GM23338 (cell line): ENCODE measurements at regions not wholly inside any gene's neighbourhood (a gene's known extent, or its start where the extent isn't known, plus 50 kb on each side); places are given as distances from the start of the nearest gene placed in this dataset.

Source experiments
- ATAC-seq: fragments of 200-7000 bp; cut with Tn5 transposase; 3 replicates; pipeline ENCODE4 v1.9.1; 2020
- DNase-seq: peaks from one replicate; pipeline ENCODE4 v3.0.0-alpha.2; 2015; ENCODE audit warnings: low spot score
- H2AFZ ChIP-seq: fragments of 200-600 bp; sonication (generic); 2 replicates; pipeline ENCODE4 v1.8.0; 2016; ENCODE audit warnings: antibody characterized with exemption, mild to moderate bottlenecking, moderate library complexity
- H3F3A ChIP-seq: fragments of 200-600 bp; sonication (generic); replicated peaks from 2 replicates; pipeline ENCODE4 v1.8.0; 2017; ENCODE audit warnings: antibody characterized with exemption, mixed run types, low read depth
- H3K27ac ChIP-seq: fragments of 200-600 bp; sonication (generic); 2 replicates; pipeline ENCODE4 v1.6.1; 2016; ENCODE audit warnings: low read depth
- H3K27me3 ChIP-seq: fragments of 200-600 bp; sonication (generic); 2 replicates; pipeline ENCODE4 v1.8.0; 2016; ENCODE audit warnings: mild to moderate bottlenecking, mixed run types, moderate library complexity; ENCODE audit not compliant: insufficient read depth
- H3K36me3 ChIP-seq: fragments of 200-600 bp; sonication (generic); 2 replicates; pipeline ENCODE4 v1.8.0; 2016; ENCODE audit warnings: mild to moderate bottlenecking; ENCODE audit not compliant: insufficient read depth
- H3K4me1 ChIP-seq: fragments of 200-600 bp; sonication (generic); 2 replicates; pipeline ENCODE4 v1.8.0; 2016; ENCODE audit warnings: mild to moderate bottlenecking, moderate library complexity; ENCODE audit not compliant: insufficient read depth
- H3K4me2 ChIP-seq: fragments of 200-600 bp; sonication (generic); 2 replicates; pipeline ENCODE4 v1.7.1; 2017; ENCODE audit warnings: mixed run types
- H3K4me3 ChIP-seq: fragments of 200-600 bp; sonication (generic); 2 replicates; pipeline ENCODE4 v1.6.1; 2016; ENCODE audit warnings: mixed run types
- H3K79me2 ChIP-seq: fragments of 200-600 bp; sonication (generic); replicated peaks from 2 replicates; pipeline ENCODE4 v1.8.0; 2017; ENCODE audit warnings: mild to moderate bottlenecking; ENCODE audit not compliant: insufficient read depth
- H3K9me2 ChIP-seq: fragments of 200-600 bp; sonication (generic); 2 replicates; pipeline ENCODE4 v1.8.0; 2017; ENCODE audit not compliant: insufficient read depth
- H4K20me1 ChIP-seq: fragments of 200-600 bp; sonication (generic); replicated peaks from 2 replicates; pipeline ENCODE4 v1.8.0; 2017; ENCODE audit warnings: mild to moderate bottlenecking; ENCODE audit not compliant: insufficient read depth
- H3K27ac Mint-ChIP-seq: 2 replicates; pipeline ENCODE4 v1.8.0; 2020; ENCODE audit warnings: inconsistent platforms, mild to moderate bottlenecking, moderate library complexity, mixed read lengths
- H3K27me3 Mint-ChIP-seq: 3 replicates; pipeline ENCODE4 v1.8.0; 2022; ENCODE audit warnings: low read depth, mild to moderate bottlenecking, moderate library complexity, mixed read lengths, inconsistent platforms; ENCODE audit not compliant: insufficient read depth, poor library complexity
- H3K36me3 Mint-ChIP-seq: 3 replicates; pipeline ENCODE4 v1.8.0; 2021; ENCODE audit warnings: low read depth, mild to moderate bottlenecking, inconsistent platforms, moderate library complexity, mixed read lengths
- H3K4me1 Mint-ChIP-seq: 3 replicates; pipeline ENCODE4 v1.8.0; 2020; ENCODE audit warnings: mild to moderate bottlenecking, inconsistent platforms, mixed read lengths
- H3K4me3 Mint-ChIP-seq: 3 replicates; pipeline ENCODE4 v1.8.0; 2021; ENCODE audit warnings: moderate library complexity, mild to moderate bottlenecking, inconsistent platforms, mixed read lengths
- H3K9me3 Mint-ChIP-seq: 3 replicates; pipeline ENCODE4 v1.8.0; 2020; ENCODE audit warnings: moderate library complexity, mild to moderate bottlenecking, inconsistent platforms, mixed read lengths
- CTCF ChIP-seq, 2 experiments: fragments of 200-600 bp in 1 of 2; sonication (generic) in 1 of 2; conservative IDR thresholded peaks; 2 replicates each; pipeline versions ENCODE4 v1.5.1 to v1.6.1; 2016 to 2017; ENCODE audit warnings: antibody characterized with exemption in 2 of 2, low read depth in 2 of 2, mild to moderate bottlenecking in 2 of 2, moderate library complexity in 1 of 2
- EZH2 ChIP-seq: fragments of 200-600 bp; sonication (generic); IDR thresholded peaks from one replicate; pipeline ENCODE4 v1.8.0; 2017; ENCODE audit warnings: antibody characterized with exemption, mild to moderate bottlenecking, low read depth; ENCODE audit not compliant: unreplicated experiment
- EZH2phosphoT487 ChIP-seq: fragments of 200-600 bp; sonication (generic); IDR thresholded peaks from one replicate; pipeline ENCODE4 v1.8.1; 2018; ENCODE audit warnings: antibody characterized with exemption; ENCODE audit not compliant: unreplicated experiment
- POLR2AphosphoS5 ChIP-seq: IDR thresholded peaks from 2 replicates; pipeline ENCODE4 v1.6.1; 2016; ENCODE audit warnings: antibody characterized with exemption, low read depth
- REST ChIP-seq: IDR thresholded peaks from one replicate; pipeline ENCODE4 v1.6.1; 2018; ENCODE audit warnings: antibody characterized with exemption; ENCODE audit not compliant: unreplicated experiment
- ZNF114 ChIP-seq: fragments of 250-450 bp; sonication (Bioruptor Pico); IDR thresholded peaks from 2 replicates; pipeline ENCODE4 v1.5.0; 2020; ENCODE audit warnings: mild to moderate bottlenecking, moderate library complexity
- ZNF462 ChIP-seq: fragments of 250-450 bp; sonication (Bioruptor Pico); IDR thresholded peaks from 2 replicates; pipeline ENCODE4 v1.5.0; 2020; ENCODE audit warnings: mild to moderate bottlenecking, moderate library complexity

- Histone ChIP-seq H3K4me2 (no peak overlapping the region), H3K27ac (no peak overlapping the region), H3F3A (no peaks in the 10 kb centered on the region), H3K4me3 (no peak overlapping the region), H3K79me2 (no peaks in the 10 kb centered on the region), H2AFZ (no peak overlapping the region), H4K20me1 (no peaks in the 10 kb centered on the region), H3K27me3 (no peaks in the 10 kb centered on the region), H3K36me3 (no peaks in the 10 kb centered on the region), H3K9me2 (no peaks in the 10 kb centered on the region), H3K4me1 (no peaks in the 10 kb centered on the region)
- H3K9me3 Mint-ChIP-seq: no peaks in the 10 kb centered on the region
- H3K36me3 Mint-ChIP-seq: no peaks in the 10 kb centered on the region
- H3K27ac Mint-ChIP-seq: no peak overlapping the region
- H3K4me1 Mint-ChIP-seq: peaks cover 2% of the 10 kb centered on the region; the same call in 1 of the 3 replicates
- TF ChIP-seq ZNF462 (no peak), ZNF114 (CRISPR knock-in tag) (no peak)
- H3K27me3 Mint-ChIP-seq: peaks cover 6% of the 10 kb centered on the region
- H3K4me3 Mint-ChIP-seq: no peak overlapping the region
- ATAC-seq: no peak
- DNase-seq: no peak
Measured at GRCh38 chr10:3990307-3990706, 205.3 kb upstream of the KLF6 start.

DNA sequence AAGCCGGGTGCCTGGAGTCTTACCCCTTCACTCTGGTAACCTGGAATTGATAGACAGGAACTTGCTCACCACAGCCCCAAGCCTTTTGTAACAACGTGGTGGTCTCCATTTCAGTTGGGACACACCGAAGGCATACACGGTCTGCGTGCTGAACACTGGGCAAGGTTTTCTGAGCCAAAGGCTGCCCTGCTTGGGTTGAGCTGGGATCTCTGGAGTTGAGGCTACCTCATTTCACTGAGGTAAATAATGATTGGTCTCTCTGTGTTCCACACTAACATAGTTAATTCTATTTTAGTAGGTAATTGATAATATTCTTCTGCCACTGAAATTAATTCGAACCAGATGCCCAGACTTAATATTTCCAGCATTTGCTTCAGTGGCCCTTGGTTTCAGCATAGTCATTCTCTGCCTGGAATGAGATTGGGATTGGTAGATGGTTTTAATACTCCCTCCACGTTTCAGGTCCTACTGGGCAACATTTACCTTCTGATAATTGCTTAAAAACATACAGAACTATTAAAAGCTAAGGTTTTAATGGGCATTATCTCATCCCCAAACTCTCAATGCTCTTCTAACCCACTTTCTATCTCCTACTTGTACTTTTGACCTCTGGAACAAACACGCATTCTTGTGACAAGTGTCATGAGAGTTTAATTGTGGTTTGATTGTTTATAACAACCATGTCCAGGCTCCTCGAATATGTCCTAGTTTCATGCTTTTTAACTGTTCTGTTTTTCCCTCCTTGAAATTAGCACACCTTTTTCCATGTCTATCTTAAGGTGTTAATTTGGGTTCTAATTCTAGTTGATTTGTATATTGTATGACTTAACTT lies 202.3 kb upstream of the KLF6 start:
- no peaks in the 10 kb centered on the region for H3K9me2 ChIP-seq
- H3K27me3 ChIP-seq: no peaks in the 10 kb centered on the region
- Mint-ChIP-seq H3K4me3 (no peak overlapping the region), H3K27me3 (peaks cover 2% of the 10 kb centered on the region), H3K36me3 (peaks cover 3% of the 10 kb centered on the region; the same call in 2 of the 3 replicates), H3K27ac (no peak overlapping the region), H3K4me1 (0 out of 3 replicates have a peak, but pooled peaks cover 2% of the 10 kb centered on the region), H3K9me3 (peaks cover 15% of the 10 kb centered on the region)
- peaks cover 4% of the 10 kb centered on the region; the same call in 1 of the 2 replicates for H3K36me3 ChIP-seq
- no peak for DNase-seq
- no peaks in the 10 kb centered on the region for H4K20me1 ChIP-seq
- no peak for TF ChIP-seq POLR2AphosphoS5
- no peak for TF ChIP-seq REST
- TF ChIP-seq EZH2: no peak
- no peak for TF ChIP-seq CTCF (conservative IDR thresholded peaks at IDR 0.05; ENCODE audit: low read depth in 2 of 2)
- no peak for TF ChIP-seq EZH2phosphoT487
- no peak for TF ChIP-seq ZNF114 (CRISPR knock-in tag)
- no peaks in the 10 kb centered on the region for H3F3A ChIP-seq
- no peak overlapping the region for H3K27ac ChIP-seq
- H3K4me2 ChIP-seq: no peak overlapping the region
- H2AFZ ChIP-seq: no peak overlapping the region
- no peak for ATAC-seq
- no peaks in the 10 kb centered on the region for H3K4me1 ChIP-seq
- H3K79me2 ChIP-seq: no peaks in the 10 kb centered on the region
- no peak overlapping the region for H3K4me3 ChIP-seq
